ENCODE measurements at regions not wholly inside any gene's neighbourhood (a gene's known extent, or its start where the extent isn't known, plus 50 kb on each side); places are given as distances from the start of the nearest gene placed in this dataset.

DNA sequence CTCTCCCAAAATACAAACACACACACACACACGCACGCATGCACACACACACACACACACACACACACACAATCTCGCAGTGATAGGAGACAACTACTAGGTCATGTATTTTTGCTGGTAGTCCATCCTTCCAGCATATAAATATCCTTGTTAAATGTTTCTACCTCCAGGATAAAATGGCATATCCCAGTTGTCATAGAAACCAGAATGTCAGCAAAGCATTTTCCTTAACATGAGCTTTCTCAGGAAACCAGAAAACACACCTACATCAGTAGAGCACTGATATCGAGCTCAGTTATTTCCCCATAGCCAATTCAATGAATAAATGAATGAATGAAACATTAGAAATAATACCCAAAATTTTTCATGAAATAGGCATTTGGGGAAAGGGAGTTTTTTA, 115.7 kb downstream of the PWWP3B start:
- TF ChIP-seq, protein P1, sequence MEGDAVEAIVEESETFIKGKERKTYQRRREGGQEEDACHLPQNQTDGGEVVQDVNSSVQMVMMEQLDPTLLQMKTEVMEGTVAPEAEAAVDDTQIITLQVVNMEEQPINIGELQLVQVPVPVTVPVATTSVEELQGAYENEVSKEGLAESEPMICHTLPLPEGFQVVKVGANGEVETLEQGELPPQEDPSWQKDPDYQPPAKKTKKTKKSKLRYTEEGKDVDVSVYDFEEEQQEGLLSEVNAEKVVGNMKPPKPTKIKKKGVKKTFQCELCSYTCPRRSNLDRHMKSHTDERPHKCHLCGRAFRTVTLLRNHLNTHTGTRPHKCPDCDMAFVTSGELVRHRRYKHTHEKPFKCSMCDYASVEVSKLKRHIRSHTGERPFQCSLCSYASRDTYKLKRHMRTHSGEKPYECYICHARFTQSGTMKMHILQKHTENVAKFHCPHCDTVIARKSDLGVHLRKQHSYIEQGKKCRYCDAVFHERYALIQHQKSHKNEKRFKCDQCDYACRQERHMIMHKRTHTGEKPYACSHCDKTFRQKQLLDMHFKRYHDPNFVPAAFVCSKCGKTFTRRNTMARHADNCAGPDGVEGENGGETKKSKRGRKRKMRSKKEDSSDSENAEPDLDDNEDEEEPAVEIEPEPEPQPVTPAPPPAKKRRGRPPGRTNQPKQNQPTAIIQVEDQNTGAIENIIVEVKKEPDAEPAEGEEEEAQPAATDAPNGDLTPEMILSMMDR (conservative IDR thresholded peaks at IDR 0.05; ENCODE audit: low read length), result no peak
- TF ChIP-seq EZH2phosphoT487 (IDR thresholded peaks at IDR 0.05; ENCODE audit: borderline replicate concordance), result no peak

Measured in Loucy (cell line).